NCI-H2081 (cell line): ENCODE measurements at regions not wholly inside any gene's neighbourhood (a gene's known extent, or its start where the extent isn't known, plus 50 kb on each side); places are given as distances from the start of the nearest gene placed in this dataset.
"Not testable (repeated sequence)": the region's sequence is repeated elsewhere in the genome, so short reads cannot be mapped to it uniquely, and the experiment has no call there.

ENCODE experiments used
- DNase-seq, 2 experiments: peaks; one replicate each; lab custom pipeline; 2025; lab: John Stamatoyannopoulos, UW

- DNase-seq, result no peak
Measured at GRCh38 chr6:73943930-73944652, 248.1 kb downstream of the CD109 start.

DNA sequence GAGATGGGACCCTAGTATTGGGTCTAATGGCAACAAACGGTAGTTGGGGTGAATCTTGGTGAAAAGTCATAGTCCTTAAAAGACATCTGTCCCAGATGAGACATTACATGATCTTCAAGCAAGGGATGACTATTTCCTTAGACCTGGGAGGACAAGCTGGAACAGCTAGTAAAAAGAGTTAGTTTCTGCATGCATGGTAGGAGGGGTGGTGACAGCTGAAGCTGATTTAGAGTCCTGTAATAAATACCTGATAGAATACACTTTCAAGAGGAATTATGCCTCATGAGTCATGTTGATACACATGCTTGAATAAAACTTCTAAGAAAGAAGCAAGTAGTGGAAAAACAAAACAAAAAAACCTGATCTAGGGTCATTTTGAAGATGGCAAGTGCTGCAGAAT is 247.4 kb downstream of the CD109 start:
- no peak for DNase-seq

DNA sequence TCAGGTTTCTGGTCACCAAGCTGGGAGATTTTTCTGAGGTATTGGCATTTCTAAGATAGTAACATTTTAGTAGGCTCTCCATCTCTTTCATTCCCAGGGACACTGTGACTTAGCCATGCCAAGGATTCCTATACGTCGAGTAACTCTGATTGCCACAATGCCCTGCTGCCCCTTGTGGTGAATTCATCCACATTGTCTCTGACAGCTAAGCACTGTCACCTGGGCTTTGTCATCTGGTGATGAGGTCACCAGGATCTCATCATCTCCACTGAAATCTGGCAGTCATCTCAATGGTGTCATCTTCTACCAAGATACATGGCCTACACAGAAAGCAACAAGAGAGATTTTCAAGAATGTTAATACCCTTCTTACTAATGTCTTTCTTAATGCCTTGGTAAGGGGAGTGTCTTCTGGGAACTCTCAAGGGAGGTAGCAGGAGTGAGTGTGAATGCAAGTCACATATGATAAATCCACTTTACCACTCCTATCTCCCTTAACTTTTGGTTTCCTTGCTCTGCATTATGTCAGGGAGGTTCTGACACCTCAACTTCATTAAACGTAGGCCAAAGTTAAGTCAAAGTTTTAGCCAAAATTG is 246.7 kb downstream of the CD109 start:
- DNase-seq, result no peak

DNA sequence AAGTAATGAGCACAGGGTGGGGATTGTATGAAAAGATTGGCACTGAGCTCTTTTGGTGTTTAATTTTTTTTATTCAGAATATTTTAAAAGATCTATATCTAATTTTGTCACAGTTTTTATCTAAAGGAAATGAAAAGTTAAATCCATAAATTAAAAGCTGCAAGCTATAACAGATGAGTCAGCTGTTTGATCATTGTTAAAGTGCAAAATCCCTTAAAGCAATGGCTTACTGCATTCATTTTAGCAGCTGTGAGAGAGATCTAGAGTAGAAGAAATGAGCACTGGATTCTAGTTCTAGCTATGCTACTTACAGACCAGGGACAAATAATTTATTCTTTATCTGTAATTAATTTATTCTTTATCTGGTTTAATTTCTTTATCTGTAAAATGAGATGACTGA is 245.9 kb downstream of the CD109 start:
- no peak for DNase-seq

GRCh38 chr6:73937805-73938204 is 241.8 kb downstream of the CD109 start:
- no peak for DNase-seq

DNA sequence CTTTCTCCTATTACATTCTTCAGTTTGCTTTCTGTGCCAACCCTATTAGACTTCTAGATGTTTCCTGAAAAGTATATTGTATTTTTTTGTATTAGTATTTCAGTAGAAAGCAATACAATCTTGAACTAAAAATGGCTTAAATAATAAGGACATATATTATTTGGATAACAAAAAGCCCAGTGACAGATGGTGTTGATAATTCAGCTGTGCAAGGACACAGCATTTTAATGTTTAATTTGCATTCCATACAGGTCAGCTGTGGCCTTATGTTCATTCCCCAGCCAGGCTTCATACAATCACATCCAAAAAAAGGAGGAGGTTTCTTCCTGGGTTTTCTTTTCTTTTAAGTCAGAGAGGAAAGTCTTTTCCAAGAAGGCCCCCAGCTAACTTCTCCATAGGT is 236.9 kb downstream of the CD109 start:
- no peak for DNase-seq

DNA sequence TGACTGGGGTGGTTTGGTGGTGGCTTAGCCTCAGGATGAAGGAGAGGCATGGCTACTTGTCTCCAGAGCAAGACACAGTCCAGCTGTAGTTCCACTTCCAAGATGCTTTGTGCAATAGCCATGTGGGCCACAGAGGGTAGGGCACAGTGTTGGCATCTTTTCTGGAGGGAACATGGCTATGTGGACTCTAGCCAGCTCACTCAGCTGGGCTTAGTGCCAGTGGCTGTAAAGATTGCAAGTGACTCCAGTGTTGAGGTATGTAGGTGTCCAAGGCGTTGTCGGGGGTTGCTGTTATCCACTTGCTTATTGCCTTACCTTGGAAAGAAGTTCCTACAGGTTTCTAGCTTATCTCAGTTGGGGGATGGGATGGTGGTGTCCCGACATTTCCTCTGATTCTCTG is 233.4 kb downstream of the CD109 start:
- no peak for DNase-seq

GRCh38 chr6:73927421-73927820 is 231.4 kb downstream of the CD109 start:
- DNase-seq, result no peak

DNA sequence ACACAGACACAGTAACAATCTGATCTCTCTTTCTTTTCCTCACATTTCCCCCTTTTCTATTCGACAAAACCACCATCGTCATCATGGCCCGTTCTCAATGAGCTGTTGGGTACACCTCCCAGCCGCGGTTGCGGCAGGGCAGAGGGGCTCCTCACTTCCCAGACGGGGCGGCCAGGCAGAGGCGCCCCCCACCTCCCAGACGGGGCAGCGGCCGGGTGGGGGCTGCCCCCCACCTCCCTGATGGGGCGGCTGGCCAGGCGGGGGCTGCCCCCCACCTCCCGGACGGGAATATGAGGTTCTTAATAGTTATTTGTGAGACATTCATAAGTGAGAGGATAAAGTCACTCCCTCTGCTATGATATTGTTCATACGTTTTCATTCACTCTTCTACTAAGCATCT is 229.7 kb downstream of the CD109 start:
- DNase-seq, result not testable (repeated sequence)

DNA sequence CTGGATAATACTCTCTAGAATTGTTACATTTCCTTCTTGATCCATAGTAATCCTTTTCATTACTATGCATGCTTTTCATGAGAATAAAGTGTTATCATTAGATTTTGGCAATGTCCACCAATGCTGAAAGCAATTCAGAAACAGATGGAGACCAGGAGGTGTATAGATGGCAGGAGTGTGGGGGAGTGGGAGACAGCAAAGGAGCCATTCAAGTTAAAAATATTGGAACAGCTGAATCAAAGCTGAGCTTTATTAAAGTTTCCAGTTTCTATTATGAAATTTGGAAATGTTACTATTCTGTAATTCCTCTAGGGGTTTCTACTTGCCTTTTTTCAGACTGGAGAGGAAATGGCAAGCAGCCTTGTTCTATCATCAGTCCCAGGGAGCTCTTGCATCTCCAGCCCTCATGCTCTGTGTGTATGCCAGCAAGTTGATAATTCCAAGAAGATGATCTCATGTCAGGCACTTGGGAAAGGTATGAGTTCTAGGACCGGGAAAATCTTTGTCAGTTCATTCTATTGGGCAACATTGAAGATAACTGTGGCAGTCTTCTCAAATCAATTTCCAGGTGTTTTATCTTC is 228.0 kb downstream of the CD109 start:
- no peak for DNase-seq

- DNase-seq, result no peak
Measured at GRCh38 chr6:73903155-73903554, 207.2 kb downstream of the CD109 start.

GRCh38 chr6:73901986-73902385 is 206.0 kb downstream of the CD109 start:
- DNase-seq, result no peak

- no peak for DNase-seq
Measured at GRCh38 chr6:73901311-73901710, 205.3 kb downstream of the CD109 start.

- DNase-seq, result no peak
Measured at GRCh38 chr6:73898599-73898998, 202.6 kb downstream of the CD109 start.

GRCh38 chr6:73893696-73894095 is 197.7 kb downstream of the CD109 start:
- no peak for DNase-seq

DNA sequence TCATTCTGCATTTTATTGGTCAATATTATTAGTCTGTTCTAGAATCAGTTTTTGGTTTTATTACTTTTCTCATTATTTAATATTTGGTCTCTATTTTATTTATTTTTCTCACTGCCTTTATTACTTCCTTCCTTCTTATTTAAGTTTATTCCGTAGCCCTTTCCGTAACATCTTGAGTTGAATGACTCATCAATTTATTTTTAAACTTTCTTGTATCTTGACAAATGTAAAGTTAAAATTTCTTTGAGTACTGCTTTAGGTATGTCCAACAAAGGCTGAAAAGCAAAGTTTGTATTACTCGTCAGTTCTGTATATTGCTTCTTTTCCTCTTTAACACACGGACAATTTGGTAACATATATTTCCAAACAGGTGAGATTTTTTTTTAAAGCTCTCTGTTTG is 192.0 kb downstream of the CD109 start:
- no peak for DNase-seq

DNA sequence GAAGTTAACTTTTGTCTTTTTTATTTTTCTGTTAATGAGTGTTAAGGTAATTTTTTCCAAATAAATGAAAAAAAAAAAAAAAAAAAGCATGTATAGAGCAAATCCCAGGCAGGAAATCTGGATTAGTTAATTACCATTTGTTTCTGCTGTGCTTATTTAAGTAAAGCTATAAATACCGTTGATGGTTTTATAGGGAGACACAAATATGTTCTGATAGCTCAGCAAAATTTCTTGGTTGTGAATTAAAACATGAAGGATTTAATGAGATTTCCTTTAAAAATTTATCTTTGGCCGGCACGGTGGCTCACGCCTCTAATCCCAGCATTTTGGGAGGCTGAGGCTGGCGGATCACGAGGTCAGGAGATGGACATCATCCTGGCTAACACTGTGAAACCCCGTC is 189.4 kb downstream of the CD109 start:
- no peak for DNase-seq

- no peak for DNase-seq
Measured at GRCh38 chr6:73884540-73884939, 188.5 kb downstream of the CD109 start.

DNA sequence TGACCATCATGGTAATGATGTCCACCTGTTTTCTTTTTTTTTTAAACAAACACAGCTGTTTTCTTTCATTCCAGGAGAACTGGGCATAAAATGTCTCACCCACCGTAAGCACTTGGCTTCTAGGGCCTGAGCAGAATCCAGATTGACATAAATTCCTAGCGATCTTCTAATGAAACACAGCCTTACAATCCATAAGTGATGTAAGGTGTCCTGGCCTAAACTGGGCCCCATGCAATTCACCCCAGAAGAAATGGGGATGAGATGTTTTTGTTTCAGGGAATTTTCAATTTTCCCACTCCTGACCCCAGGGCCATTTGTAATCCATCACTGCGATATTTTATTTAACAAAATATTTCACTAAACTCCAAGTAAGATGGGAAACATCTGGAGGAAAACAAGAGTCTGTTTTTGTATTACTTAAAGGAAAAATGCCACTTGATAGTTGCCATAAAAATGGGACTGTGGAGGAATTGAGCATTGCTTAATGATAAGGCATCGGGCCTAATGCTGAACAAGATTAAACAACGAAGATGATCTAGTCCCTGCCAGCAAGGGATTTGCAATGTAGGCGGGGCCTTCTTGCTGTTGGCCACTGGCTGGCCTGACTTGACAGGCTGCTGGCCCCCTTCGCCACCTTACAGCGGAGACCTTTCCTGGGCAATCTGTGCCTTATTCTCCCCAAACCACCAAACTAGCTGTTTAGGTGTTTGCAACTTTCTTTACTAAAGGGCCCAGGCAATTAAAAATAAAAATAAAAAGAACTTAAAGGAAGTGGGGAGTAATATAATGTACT is 183.7 kb downstream of the CD109 start:
- DNase-seq, result no peak

DNA sequence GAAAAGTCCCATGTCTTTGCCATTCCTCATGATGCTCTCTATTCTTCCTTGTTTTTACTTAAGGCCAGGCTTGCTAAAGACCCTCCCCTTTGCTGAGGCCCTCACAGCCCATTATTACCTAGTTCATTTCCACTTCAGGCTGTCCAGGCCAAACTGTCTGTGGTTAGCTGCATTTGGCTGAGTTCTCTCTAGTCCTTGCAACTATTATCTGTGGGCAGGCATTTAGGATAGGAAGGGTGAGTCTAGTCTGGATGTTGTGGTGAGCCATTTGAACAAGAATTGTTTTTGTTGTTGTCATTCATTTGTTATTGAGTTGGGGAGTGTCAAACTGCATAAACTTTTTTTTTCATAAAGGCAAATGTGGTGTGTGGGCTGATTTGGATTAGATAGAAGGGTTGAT is 182.4 kb downstream of the CD109 start:
- DNase-seq, result no peak
